H9 (cell line): ENCODE measurements at regions not wholly inside any gene's neighbourhood (a gene's known extent, or its start where the extent isn't known, plus 50 kb on each side); places are given as distances from the start of the nearest gene placed in this dataset.

Experiments used
- DNase-seq: peaks from one replicate; pipeline ENCODE4 v3.0.0-alpha.2; 2017
- H2AFZ ChIP-seq: one replicate; pipeline ENCODE4 v1.6.1; 2013; ENCODE audit warnings: mild to moderate bottlenecking, low read length, control low read depth, moderate library complexity
- H2AK5ac ChIP-seq: 2 replicates; pipeline ENCODE4 v1.6.1; 2013; ENCODE audit warnings: low read length, control low read depth, mixed read lengths; ENCODE audit not compliant: insufficient read length
- H2BK120ac ChIP-seq: one replicate; pipeline ENCODE4 v1.6.1; 2013; ENCODE audit warnings: low read depth, mild to moderate bottlenecking, low read length, control low read depth, inconsistent platforms; ENCODE audit not compliant: poor library complexity, severe bottlenecking
- H2BK12ac ChIP-seq: 2 replicates; pipeline ENCODE4 v1.6.1; 2013; ENCODE audit warnings: low read length, control low read depth, mixed read lengths, low read depth; ENCODE audit not compliant: insufficient read length
- H2BK15ac ChIP-seq: 2 replicates; pipeline ENCODE4 v1.6.1; 2013; ENCODE audit warnings: low read depth, low read length, control low read depth
- H2BK20ac ChIP-seq: one replicate; pipeline ENCODE4 v1.6.1; 2013; ENCODE audit warnings: low read depth, mild to moderate bottlenecking, low read length, control low read depth, inconsistent platforms; ENCODE audit not compliant: poor library complexity, severe bottlenecking
- H2BK5ac ChIP-seq: 2 replicates; pipeline ENCODE4 v1.6.1; 2013; ENCODE audit warnings: low read length, control low read depth, mixed read lengths; ENCODE audit not compliant: insufficient read length
- H3K14ac ChIP-seq: 2 replicates; pipeline ENCODE4 v1.6.1; 2013; ENCODE audit warnings: low read length, control low read depth; ENCODE audit not compliant: insufficient read depth
- H3K18ac ChIP-seq: 2 replicates; pipeline ENCODE4 v1.6.1; 2013; ENCODE audit warnings: low read depth, mild to moderate bottlenecking, mixed read lengths, low read length, control low read depth; ENCODE audit not compliant: insufficient read length
- H3K23ac ChIP-seq: 2 replicates; pipeline ENCODE4 v1.6.1; 2013; ENCODE audit warnings: low read length, control low read depth, mixed read lengths, low read depth; ENCODE audit not compliant: insufficient read length
- H3K23me2 ChIP-seq: 2 replicates; pipeline ENCODE4 v1.6.1; 2013; ENCODE audit warnings: low read depth, mild to moderate bottlenecking, mixed read lengths, low read length, control low read depth; ENCODE audit not compliant: insufficient read length, poor library complexity, severe bottlenecking
- H3K27ac ChIP-seq: 2 replicates; pipeline ENCODE4 v1.5.1; 2013; ENCODE audit warnings: low read length, control low read depth, mixed read lengths, low read depth; ENCODE audit not compliant: insufficient read length
- H3K27me3 ChIP-seq: 2 replicates; pipeline ENCODE4 v1.6.1; 2013; ENCODE audit warnings: low read length, control low read depth, inconsistent platforms; ENCODE audit not compliant: insufficient read depth
- H3K4ac ChIP-seq: 2 replicates; pipeline ENCODE4 v1.6.1; 2013; ENCODE audit warnings: low read depth, mild to moderate bottlenecking, control low read depth, inconsistent platforms, low read length, moderate library complexity
- H3K4me1 ChIP-seq: 2 replicates; pipeline ENCODE4 v1.6.1; 2013; ENCODE audit warnings: low read length, control low read depth, inconsistent platforms; ENCODE audit not compliant: insufficient read depth
- H3K4me2 ChIP-seq: 2 replicates; pipeline ENCODE4 v1.6.1; 2013; ENCODE audit warnings: low read length, control low read depth, mixed read lengths; ENCODE audit not compliant: insufficient read length, insufficient read depth
- H3K56ac ChIP-seq: 2 replicates; pipeline ENCODE4 v1.6.1; 2013; ENCODE audit warnings: low read depth, mild to moderate bottlenecking, mixed read lengths, low read length, control low read depth; ENCODE audit not compliant: insufficient read length
- H3K79me1 ChIP-seq: 2 replicates; pipeline ENCODE4 v1.6.1; 2013; ENCODE audit warnings: low read depth, mild to moderate bottlenecking, moderate library complexity, low read length, control low read depth, inconsistent platforms; ENCODE audit not compliant: insufficient read depth, poor library complexity, severe bottlenecking
- H3K79me2 ChIP-seq: 2 replicates; pipeline ENCODE4 v1.6.1; 2013; ENCODE audit warnings: low read length, control low read depth, inconsistent platforms; ENCODE audit not compliant: insufficient read depth
- H3K9ac ChIP-seq: 2 replicates; pipeline ENCODE4 v1.6.1; 2013; ENCODE audit warnings: low read length, control low read depth, mixed read lengths; ENCODE audit not compliant: insufficient read length; ENCODE audit errors: extremely low read depth
- H3K9me3 ChIP-seq: one replicate; pipeline ENCODE4 v1.6.1; 2013; ENCODE audit warnings: low read depth, low read length, inconsistent platforms; ENCODE audit not compliant: control insufficient read depth
- H3T11ph ChIP-seq: one replicate; pipeline ENCODE4 v1.6.1; 2013; ENCODE audit warnings: mild to moderate bottlenecking, low read length, control low read depth, inconsistent platforms
- H4K20me1 ChIP-seq: one replicate; pipeline ENCODE4 v1.6.1; 2013; ENCODE audit not compliant: control insufficient read depth, insufficient read length, insufficient read depth
- H4K5ac ChIP-seq: 2 replicates; pipeline ENCODE4 v1.6.1; 2013; ENCODE audit warnings: low read depth, mild to moderate bottlenecking, mixed read lengths, low read length, control low read depth; ENCODE audit not compliant: insufficient read length
- H4K8ac ChIP-seq: replicated peaks from 2 replicates; pipeline ENCODE4 v1.6.1; 2013; ENCODE audit warnings: low read length, control low read depth, mixed read lengths, low read depth; ENCODE audit not compliant: insufficient read length
- H4K91ac ChIP-seq: 2 replicates; pipeline ENCODE4 v1.6.1; 2013; ENCODE audit warnings: low read depth, mild to moderate bottlenecking, moderate library complexity, mixed read lengths, low read length, control low read depth; ENCODE audit not compliant: insufficient read length
- H3K27ac Mint-ChIP-seq, 3 experiments: 2 replicates in 2 of 3; 3 replicates in 1 of 3; pipeline ENCODE4 v1.8.0; 2020 to 2021; ENCODE audit warnings: mixed read lengths in 3 of 3, mild to moderate bottlenecking in 1 of 3, moderate library complexity in 1 of 3
- H3K27me3 Mint-ChIP-seq: 2 replicates; pipeline ENCODE4 v1.8.0; 2021; ENCODE audit warnings: low read depth, mild to moderate bottlenecking, moderate library complexity, mixed read lengths
- H3K36me3 Mint-ChIP-seq, 3 experiments: 2 replicates in 2 of 3; 3 replicates in 1 of 3; pipeline ENCODE4 v1.8.0; 2020 to 2021; ENCODE audit warnings: low read depth in 3 of 3, mixed read lengths in 3 of 3; ENCODE audit not compliant: insufficient read depth in 1 of 3
- H3K4me1 Mint-ChIP-seq, 2 experiments: 2 replicates each; pipeline ENCODE4 v1.8.0; 2020; ENCODE audit warnings: mixed read lengths in 2 of 2
- H3K4me3 Mint-ChIP-seq, 2 experiments: 2 replicates in 1 of 2; 3 replicates in 1 of 2; pipeline ENCODE4 v1.8.0; 2020 to 2021; ENCODE audit warnings: mild to moderate bottlenecking in 2 of 2, mixed read lengths in 2 of 2, moderate library complexity in 1 of 2
- H3K9me3 Mint-ChIP-seq, 2 experiments: 2 replicates in 1 of 2; 3 replicates in 1 of 2; pipeline ENCODE4 v1.8.0; 2020; ENCODE audit warnings: mild to moderate bottlenecking in 2 of 2, mixed read lengths in 2 of 2, moderate library complexity in 1 of 2
- CTCF ChIP-seq: fragments of 200-600 bp; sonication (generic); conservative IDR thresholded peaks from 3 replicates; pipeline ENCODE4 v1.8.0; 2021; ENCODE audit warnings: antibody characterized with exemption, mild to moderate bottlenecking
- WGBS: extraction: QIAGEN DNeasy Blood & Tissue Kit; methylation state at CpG from one replicate; pipeline ENCODE4 v1.1.7; 2013; ENCODE audit warnings: missing lambda C conversion rate, low lambda C conversion rate, mixed read lengths; ENCODE audit not compliant: insufficient read length; ENCODE audit errors: extremely low coverage; 5-methylcytosine and 5-hydroxymethylcytosine counted together

GRCh38 chr18:38358805-38359657, 793.4 kb upstream of the CELF4 start:
- Histone ChIP-seq H3K56ac (no peak overlapping the region), H3K9ac (no peak overlapping the region), H4K91ac (no peak overlapping the region), H3K4ac (no peak overlapping the region), H3T11ph (no peak overlapping the region), H4K8ac (no peak overlapping the region), H3K79me1 (no peaks in the 10 kb centered on the region), H4K5ac (no peak overlapping the region), H3K23me2 (no peaks in the 10 kb centered on the region), H4K20me1 (no peaks in the 10 kb centered on the region), H2BK120ac (no peak overlapping the region), H3K9me3 (no peaks in the 10 kb centered on the region), H3K4me1 (no peaks in the 10 kb centered on the region), H2BK12ac (no peak overlapping the region), H2BK20ac (no peak overlapping the region), H2AK5ac (no peak overlapping the region), H3K18ac (no peak overlapping the region), H3K23ac (no peak overlapping the region), H3K4me2 (no peak overlapping the region), H3K27me3 (no peaks in the 10 kb centered on the region), H2BK5ac (no peak overlapping the region), H3K79me2 (no peaks in the 10 kb centered on the region), H3K27ac (no peak overlapping the region), H2BK15ac (no peak overlapping the region), H3K14ac (no peak overlapping the region), H2AFZ (no peak overlapping the region)
- H3K27me3 Mint-ChIP-seq, result no peaks in the 10 kb centered on the region
- H3K27ac Mint-ChIP-seq, result peak overlapping the region in 1 of 3 experiments; percentile 38; a peak in 1 of 7 replicates
- H3K4me3 Mint-ChIP-seq, result no peak overlapping the region
- H3K36me3 Mint-ChIP-seq, result no peaks in the 10 kb centered on the region
- no peak for DNase-seq
- no CpG with 5 or more reads among the region's 11 CpGs for WGBS
- TF ChIP-seq CTCF, result no peak
- peaks cover 4 to 9% of the 10 kb centered on the region in 2 experiments; a peak in 3 of 4 replicates for H3K4me1 Mint-ChIP-seq
- no peaks in the 10 kb centered on the region for H3K9me3 Mint-ChIP-seq
